KG1 (cell line): ENCODE measurements at regions not wholly inside any gene's neighbourhood (a gene's known extent, or its start where the extent isn't known, plus 50 kb on each side); places are given as distances from the start of the nearest gene placed in this dataset.

Source experiments
- DNase-seq: peaks from one replicate; lab custom pipeline; 2025; lab: John Stamatoyannopoulos, UW

DNA sequence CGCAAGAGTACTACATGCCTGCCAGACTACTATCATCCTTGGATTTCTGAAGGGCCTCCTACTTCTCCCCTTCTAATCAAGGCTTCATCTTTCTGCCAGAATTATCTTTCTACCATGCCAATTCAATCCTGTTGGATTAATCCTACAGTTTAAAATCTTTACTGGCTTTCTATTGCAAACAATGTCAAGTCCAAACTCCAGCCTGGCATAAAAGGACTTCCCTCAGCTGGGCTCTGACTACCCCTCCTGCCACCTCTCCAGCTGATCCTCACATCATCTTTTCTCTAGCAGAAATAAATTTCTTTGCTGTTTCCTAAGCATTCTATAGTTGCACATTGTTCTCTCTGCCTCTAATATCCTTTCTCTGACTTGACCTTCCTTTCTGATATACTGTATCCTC is 119.7 kb upstream of the RAD23B start:
- no peak for DNase-seq

DNA sequence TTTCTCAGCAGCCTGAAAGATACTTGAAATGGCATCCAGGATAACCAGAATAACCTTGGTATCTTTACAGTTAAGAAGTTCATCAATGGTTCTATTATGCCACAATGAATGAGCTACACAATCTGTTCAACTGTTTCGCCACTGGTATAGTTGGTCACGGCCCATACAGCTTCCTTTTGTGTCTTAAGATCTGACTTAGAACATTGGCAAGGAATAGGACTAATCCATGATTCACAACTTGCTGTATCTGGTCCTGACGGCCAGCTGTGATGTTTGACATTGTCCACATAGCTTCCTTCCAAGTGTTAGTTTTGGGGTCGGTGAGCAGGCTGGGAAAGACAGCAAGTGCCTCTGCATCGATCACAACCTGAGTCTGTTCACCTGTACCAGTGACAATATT is 113.3 kb upstream of the RAD23B start:
- no peak for DNase-seq

DNA sequence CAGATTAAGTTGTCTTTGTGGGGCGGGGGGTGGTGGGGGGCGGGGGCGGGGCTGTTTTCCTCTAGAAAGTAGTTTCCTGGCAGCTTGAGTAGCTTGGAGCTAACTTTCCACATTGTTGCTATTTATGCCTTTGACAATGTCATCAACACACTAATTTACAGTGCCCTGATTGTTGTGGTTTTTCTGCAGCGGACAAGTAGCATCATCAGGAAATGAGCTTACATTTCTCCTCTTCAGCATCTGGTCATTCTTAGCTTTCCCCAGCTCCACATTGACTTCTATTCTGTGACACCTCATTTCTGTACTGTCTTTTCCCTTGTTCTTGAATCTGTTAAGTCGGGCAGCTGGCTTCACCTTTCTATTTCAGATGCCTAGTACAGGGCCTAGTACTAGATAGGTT is 112.3 kb upstream of the RAD23B start:
- no peak for DNase-seq

DNA sequence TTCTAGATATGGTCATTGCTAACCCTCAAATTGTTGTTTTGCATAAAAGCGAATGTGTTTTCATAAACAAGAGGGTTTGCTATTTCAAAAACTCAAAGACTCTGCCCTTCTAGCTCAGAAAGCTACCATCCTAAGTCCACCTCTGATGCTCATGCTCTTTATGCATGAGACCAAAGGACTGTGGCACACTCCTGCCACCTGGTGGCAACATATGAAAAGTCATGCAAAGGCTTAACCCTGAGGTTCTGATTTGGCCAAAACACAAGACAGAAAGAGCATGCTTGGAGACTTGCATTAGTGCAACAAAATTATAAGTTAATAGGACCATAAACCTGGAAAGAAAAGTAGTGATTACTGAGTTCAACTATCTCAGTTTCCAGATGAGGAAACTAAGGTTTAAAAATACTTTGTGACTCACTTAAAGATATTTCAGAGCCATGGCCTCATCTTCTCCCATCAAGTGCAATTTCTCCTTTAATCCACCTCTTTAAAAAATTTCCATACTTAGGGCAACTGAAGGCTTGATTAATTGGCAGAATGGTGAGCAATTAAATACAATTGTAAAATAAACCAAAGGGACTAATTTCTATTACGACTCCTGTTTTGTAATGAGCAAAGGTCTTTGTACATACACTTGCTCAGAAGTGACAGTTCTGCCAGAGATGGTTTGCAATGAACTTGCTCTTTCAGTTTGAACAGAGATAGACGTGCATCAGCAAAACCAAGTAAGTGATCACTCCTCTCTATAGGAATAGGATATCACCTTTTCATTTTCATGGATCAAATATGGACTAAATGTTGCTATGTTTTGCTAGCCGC is 110.7 kb upstream of the RAD23B start:
- peak; percentile 58 for DNase-seq

DNA sequence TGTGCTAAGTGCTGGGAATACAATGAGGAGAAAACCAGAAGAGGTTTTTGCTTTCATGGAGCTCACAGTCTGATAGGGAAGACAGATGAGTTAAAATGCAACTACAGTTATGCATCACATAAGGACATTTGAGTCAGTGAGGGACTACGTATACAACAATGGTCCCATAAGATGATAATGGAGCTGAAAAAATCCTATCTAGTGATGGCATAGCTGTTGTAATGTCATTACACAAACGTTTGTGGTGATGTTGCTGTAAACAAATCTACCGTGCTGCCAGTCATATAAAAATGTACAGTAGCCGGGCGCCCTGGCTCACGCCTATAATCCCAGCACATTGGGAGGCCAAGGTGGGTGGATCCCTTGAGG is 110.1 kb upstream of the RAD23B start:
- no peak for DNase-seq

DNA sequence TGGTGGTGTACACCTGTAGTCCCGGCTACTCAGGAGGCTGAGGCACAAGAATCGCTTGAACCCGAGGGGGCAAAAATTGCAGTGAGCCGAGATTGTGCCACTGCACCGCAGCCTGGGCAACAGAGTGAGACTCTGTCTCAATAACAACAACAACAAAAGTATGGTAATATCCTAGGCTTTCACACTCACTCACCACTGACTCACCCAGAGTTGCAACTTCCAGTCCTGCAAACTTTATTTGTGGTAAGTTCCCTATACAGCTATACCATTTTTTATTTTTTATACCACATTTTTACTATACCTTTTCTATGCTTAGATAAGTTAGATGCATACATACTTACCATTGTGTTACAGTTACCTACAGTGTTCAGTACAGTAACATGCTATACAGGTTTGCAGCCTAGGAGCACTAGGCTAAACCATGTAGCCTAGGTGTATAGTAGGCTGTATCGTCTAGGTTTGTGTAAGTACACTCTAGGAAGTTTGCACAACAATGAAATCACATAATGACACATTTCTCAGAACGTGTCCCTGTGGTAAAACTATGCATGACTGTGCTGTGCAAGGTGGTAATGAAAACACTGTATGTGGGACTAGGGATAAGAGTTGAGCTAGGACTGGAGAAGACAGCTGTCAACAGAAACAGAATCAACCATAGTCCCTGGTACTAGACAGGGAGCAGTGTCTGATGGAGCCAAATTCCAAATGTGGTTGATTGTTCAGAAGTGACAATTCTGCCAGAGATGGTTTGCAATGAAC is 109.5 kb upstream of the RAD23B start:
- DNase-seq: no peak

DNA sequence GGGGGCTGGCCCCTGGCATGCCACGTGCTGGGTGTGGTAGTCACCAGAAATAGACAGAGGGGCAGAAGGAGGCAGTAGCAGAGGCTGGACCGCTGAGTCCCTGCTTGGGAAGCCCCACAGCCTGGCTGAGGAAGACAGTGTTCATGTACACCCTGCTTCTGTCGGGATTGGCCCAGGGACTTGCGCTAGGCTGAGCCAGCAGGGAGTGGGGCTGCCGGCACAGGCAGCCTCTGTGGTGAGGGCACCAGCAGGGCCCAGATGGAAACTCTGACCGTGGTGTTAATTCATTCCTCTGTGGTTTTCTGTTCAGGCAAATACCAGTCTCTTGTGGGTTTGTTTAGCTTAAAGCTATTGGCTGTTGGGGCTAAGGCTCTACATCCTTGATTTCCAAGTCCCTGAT is 108.6 kb upstream of the RAD23B start:
- DNase-seq: no peak

DNA sequence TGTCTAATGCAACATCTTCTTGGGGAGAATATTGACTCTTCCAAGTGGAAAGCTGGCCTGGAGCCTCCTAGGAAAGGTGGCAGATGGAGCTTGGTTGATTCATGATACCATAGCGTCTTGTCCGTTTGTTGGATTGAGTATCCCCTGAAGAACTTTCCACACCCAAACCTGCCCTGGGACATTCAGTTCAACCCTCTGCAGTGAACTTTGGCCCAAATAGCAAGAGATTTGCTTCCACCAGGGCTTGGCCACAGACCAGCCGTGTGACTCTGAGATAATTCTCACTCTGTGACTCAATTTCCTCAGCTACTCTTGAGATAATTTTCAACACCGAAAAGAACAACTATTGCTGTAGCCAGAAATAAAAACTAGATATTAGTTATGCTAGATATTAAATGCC is 108.0 kb upstream of the RAD23B start:
- no peak for DNase-seq

DNA sequence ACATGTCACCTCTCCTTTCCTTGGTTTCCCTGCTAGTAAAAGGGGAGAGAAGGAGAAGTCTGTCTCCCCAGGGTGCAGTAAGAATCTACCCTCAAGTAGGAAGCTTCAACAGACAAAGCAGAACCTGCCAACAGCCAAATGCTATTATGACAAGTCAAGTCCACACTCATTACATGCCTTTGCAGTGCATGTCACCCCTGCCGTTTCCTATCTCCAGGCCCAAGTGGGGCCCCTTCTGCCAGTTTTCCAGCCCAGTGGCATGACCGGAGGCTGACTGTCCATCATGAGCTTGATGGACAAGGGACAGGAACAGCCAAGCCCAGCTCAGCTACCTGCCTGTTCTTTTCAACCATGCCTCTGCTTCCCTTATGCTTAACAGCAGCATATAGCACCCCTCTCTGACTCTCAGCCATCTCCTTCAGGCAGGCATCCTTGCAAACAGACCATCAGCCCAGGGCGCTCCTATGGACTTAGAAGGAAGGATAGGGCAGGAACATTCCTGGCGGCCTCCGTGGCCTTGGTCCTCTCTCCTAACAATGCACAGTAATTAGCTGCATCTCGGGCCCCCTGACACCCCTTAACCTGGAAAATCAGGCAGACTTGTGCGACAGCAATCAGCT is 107.2 kb upstream of the RAD23B start:
- DNase-seq: no peak

DNA sequence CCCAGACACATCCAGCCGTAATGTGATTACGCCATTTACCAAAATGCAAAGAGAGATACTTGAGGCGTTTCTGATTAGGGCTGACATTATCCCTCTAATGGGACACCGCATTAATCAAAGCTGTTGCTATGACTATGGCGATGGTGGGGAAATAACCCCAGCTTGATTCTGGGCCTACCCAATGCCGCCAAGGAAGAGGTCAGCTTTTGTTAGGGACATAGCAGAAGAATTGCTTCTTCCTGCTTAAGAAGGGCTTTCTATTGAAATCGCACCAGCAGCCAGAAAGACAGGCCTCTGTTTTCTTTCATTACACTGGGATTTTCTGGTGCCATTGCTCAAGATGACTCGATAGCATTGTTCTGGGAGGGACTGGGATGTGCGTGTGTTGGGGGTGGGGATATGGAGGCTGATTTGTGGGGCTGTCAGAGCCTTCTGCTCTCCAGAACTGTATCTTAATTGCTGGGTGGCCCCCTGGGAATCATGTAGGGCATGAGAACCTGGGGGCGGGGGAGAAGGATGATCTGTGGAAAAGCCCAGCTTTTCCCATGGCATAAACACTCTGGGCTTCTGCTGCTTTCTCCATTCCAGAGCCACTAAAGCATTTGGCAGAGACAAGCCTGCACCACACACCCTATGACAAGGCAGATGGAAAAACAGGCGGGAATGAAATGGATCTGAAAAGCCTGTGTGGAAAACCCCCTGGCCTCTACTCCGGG is 106.5 kb upstream of the RAD23B start:
- DNase-seq: no peak

DNA sequence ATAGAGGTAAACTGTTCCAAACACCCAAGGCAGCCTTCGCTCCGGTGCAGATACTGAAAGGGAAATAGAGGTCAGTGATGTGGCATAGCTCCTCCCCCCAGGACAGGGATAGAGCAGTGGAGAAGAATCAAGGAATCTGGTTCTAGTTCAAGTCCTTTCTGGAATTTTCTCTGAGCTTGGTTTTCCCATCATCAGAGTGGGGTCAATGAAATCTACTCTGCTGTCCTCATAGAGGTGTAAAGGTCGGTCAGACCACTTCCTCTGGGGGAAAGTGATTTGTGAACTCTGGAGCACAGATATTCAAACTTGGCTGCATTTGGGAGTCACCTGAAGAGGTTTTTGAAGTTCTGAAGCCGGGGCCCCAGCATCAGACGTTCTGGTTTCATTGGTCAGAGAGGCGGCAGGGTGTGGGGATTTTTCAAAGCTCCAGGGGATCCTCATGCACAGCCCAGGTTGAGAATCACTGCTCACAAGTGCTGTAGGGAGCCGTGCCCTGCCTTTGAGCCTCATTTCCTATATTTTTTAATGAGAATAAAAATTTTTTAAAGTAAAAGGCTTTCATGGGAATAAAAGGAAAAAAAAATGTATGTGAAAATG is 105.7 kb upstream of the RAD23B start:
- DNase-seq: no peak

DNA sequence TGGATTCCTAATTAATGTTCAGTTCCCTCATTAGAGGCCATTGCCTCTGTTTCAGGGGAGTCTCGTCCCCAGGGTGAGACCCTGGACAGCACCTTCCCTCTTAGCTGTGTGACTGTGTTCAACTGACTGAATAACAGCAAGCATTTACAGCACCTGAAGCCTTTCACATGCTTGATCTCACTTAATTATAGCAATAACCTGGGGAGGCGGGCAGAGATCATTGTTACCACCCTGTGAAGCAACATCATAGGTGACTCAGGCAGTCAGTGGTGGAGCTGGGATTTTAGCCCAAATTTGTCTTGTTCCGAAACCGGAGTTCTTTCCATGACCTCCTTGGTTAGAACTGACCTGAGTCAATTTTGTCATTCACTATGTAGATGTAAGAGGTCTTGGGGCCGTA is 105.2 kb upstream of the RAD23B start:
- no peak for DNase-seq

DNA sequence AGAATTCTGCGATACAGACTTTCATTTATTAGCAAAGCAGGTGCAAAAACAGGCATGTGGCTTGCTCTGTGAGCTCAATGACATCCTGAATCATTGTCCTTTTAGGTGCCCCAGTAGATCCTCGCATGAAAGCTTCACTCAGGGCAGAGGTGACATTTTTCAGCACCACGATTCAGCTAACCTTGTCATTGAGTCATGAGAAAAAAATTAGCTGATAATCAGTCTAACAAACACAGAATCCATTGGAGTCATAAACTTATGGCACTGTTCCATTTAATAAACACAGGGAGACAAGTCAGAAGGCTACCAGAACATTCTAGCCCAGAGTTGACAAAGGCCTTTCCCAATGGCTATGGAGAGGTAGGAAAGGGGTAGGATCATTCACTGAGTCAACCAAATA is 104.8 kb upstream of the RAD23B start:
- no peak for DNase-seq

DNA sequence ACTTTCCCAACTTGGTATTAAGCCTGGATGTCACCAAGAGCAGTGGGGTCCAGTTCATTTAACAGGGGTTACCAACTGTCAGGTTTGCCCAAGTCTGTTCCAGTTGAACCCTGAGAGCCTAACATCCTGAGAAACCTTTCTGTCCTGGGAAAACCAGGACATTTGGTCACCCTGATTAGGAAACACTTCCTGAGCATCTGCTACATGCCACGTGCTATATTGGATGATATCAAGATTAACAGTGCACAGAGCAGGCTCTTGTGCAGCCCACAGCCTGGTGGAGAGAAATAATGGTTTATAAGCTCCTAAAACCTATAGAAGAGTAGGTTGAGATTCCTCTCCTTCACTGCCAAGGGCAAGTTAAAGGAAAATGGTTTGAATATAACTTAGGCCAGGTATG is 102.9 kb upstream of the RAD23B start:
- DNase-seq: no peak

DNA sequence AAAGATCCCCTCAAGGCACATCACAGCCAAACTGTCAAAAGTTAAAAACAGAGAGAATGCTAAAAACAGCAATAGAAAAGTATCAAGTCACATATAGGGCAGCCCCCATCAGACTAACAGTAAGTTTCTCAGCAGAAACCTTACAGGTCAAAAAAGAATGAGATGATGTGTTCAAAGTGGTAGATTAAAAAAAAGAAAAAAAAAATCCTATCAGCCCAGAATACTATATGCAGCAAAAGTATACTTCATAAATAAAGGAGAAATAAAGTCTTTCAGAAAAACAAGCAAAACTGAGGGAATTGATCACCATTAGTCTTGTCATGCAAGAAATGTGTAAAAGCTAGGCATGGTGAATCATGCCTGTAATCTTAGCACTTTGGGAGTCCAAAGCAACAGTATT is 99.9 kb upstream of the RAD23B start:
- no peak for DNase-seq

DNA sequence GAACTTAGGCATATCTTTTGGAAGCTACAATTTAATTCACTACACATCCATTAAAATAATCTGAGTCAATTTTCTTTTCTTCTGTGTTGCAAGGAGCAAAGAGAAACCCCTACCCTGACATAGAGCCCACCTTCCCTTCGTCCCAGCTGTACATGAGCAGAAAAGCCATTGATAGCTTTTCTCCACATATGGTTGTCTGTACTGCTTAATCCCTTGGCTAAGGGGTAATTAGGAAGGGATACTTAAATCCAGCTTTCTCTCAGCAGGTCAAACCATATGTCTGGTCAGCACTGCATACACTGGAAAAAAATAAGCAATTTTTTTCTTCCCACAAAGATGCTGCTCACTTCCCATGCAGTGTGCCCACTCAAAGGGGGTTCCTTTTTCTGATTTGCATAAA is 94.7 kb upstream of the RAD23B start:
- no peak for DNase-seq

DNA sequence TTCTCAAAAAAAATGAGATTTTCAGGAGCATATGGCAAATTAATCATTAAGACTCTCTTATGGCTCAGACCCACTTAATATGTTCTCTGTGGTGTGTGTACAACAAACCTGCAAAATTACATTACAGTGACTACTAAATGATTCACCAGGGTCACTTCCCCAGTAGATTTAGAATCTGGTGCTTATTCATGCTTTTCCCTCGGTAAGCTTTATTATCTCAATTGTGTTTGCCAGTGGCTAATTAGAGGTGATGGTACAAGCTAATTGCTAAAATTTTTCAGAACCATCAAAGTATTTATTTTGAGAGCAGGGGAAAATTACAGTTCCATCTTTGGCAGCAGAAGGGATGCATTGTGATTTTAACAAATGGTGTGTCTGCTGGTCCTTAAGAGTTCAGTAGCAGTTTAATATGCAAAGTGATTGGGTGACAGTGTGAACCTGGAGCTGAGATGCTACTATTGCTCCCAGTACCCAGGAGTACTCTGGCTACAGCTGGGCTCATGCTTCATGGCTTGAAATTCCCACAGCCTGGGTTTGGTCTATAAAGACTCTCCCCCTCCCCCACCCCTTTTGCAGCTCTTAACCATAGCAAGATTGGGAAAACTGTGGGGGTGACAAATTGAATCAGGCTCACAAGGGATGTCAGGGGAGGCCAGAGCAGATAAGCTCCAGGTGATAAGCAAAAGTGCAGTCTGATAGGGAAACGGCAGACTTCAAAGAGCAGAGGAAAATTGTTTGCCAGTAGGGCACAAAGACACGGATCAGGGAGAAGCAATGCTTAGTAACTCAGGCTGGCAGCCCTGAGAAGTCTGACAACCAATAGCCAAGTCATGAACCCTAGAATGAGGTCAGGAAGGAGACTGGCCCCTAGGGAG is 92.8 kb upstream of the RAD23B start:
- no peak for DNase-seq

DNA sequence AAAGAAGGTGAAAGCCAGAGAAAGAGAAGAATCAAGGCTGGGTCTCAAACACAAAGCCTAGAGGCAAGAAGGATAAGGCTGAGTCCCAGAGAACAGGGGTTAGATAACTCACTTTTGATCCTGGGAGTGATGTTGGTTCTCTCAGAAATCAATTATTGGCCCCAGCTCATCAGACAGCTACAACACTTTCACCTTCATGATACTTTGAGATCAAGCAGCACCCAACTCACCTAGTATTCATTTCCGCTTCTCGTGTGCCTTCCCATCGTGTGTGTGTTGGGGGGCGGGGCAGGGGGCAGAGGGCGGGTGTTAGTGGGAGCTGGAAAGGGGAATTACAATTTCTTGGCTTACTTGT is 92.2 kb upstream of the RAD23B start:
- DNase-seq: no peak

DNA sequence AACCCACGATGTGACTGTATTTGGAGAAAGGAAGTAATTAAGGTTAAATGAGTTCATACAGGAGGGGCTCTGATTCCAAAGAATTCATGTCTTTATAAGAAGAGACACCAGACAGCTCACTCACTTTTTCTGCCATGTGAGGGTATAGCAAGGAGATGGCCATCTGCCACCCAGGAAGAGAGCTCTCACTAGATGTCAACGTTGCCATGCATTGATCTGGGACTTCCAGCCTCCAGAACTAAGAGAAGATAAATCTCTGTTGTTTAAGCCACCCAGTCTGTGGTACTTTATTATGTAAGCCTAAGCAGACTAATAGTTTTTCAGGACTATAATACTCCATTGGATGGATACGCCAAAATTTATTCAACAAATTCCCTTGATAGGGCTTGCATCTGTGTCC is 89.8 kb upstream of the RAD23B start:
- no peak for DNase-seq

DNA sequence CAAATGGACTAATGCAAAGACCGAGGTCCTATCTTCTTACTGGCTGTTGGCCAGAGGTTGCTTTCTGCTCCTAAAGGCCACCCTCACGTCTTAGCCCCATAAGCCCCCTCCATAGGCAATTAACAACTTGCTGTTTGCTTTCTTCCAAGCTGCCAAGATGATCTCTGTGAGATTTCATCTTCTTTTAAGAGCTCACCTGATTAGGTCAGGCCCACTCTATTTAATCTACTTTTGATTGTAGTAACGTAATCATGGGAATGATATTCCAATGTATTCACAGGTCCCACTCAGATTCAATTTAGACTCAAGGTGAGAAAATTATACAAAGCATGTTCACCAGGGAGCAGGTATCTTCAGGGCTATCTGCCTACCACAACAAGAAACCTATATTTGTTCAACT is 84.4 kb upstream of the RAD23B start:
- DNase-seq: no peak

DNA sequence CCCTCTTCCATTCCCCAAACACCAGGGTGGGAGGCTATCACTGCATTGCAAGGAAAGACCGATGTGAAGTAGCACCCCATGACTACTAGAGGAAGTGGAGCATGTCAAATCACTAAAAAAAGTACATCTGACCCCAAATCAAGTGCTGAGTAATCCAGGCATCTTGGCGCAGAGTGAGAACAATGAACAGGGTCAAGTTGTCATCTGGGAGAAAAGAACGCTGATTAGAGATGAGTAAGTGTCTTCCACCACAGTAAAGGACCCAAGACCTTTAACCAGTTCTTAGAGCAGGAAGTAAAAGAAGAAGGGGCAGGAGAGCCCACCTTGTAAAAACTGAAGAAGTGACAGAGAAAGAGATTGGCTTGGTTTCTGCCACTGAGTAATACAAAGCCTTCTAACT is 75.0 kb upstream of the RAD23B start:
- DNase-seq: no peak
